COLO668 (cell line): ENCODE measurements at regions not wholly inside any gene's neighbourhood (a gene's known extent, or its start where the extent isn't known, plus 50 kb on each side); places are given as distances from the start of the nearest gene placed in this dataset.

Source experiments
- DNase-seq: peaks from one replicate; lab custom pipeline; 2025; ENCODE audit not compliant: unreplicated experiment; lab: John Stamatoyannopoulos, UW

- DNase-seq: no peak
Observed at GRCh38 chr1:88043834-88044233, 640.2 kb upstream of the PKN2 start.

- DNase-seq: no peak
Observed at GRCh38 chr1:88052167-88052566, 631.9 kb upstream of the PKN2 start.

- no peak for DNase-seq
Observed at GRCh38 chr1:88053065-88053464, 631.0 kb upstream of the PKN2 start.

- DNase-seq: no peak
Observed at GRCh38 chr1:88056881-88057280, 627.2 kb upstream of the PKN2 start.

- no peak for DNase-seq
Observed at GRCh38 chr1:88058205-88058604, 625.9 kb upstream of the PKN2 start.

GRCh38 chr1:88060112-88060673 is 623.9 kb upstream of the PKN2 start:
- no peak for DNase-seq

- no peak for DNase-seq
Observed at GRCh38 chr1:88060750-88061491, 623.2 kb upstream of the PKN2 start.

GRCh38 chr1:88061492-88062177 is 622.4 kb upstream of the PKN2 start:
- DNase-seq: peak; percentile 24

GRCh38 chr1:88062650-88063153 is 621.4 kb upstream of the PKN2 start:
- DNase-seq: no peak

- DNase-seq: no peak
Observed at GRCh38 chr1:88063605-88064004, 620.5 kb upstream of the PKN2 start.

- DNase-seq: no peak
Observed at GRCh38 chr1:88068407-88068960, 615.6 kb upstream of the PKN2 start.

GRCh38 chr1:88070956-88071355 is 613.1 kb upstream of the PKN2 start:
- no peak for DNase-seq

- no peak for DNase-seq
Observed at GRCh38 chr1:88074661-88075060, 609.4 kb upstream of the PKN2 start.

GRCh38 chr1:88075813-88076212 is 608.3 kb upstream of the PKN2 start:
- no peak for DNase-seq

- no peak for DNase-seq
Observed at GRCh38 chr1:88079036-88079435, 605.0 kb upstream of the PKN2 start.

- no peak for DNase-seq
Observed at GRCh38 chr1:88080875-88081274, 603.2 kb upstream of the PKN2 start.

GRCh38 chr1:88088481-88088880 is 595.6 kb upstream of the PKN2 start:
- peak; percentile 24 for DNase-seq

GRCh38 chr1:88089961-88090360 is 594.1 kb upstream of the PKN2 start:
- no peak for DNase-seq

- DNase-seq: no peak
Observed at GRCh38 chr1:88098881-88099280, 585.2 kb upstream of the PKN2 start.

GRCh38 chr1:88101041-88101440 is 583.0 kb upstream of the PKN2 start:
- DNase-seq: no peak

- DNase-seq: no peak
Observed at GRCh38 chr1:88104236-88104635, 579.8 kb upstream of the PKN2 start.

- DNase-seq: no peak
Observed at GRCh38 chr1:88104886-88105285, 579.2 kb upstream of the PKN2 start.
